ENCODE measurements at regions not wholly inside any gene's neighbourhood (a gene's known extent, or its start where the extent isn't known, plus 50 kb on each side); places are given as distances from the start of the nearest gene placed in this dataset.

GRCh38 chrX:13149702-13150350, 105.4 kb upstream of the FAM9C start:
- no peak for TF ChIP-seq CTCF (IDR thresholded peaks at IDR 0.05)
- no peak for TF ChIP-seq POLR2AphosphoS5 (IDR thresholded peaks at IDR 0.05)
- no peak for TF ChIP-seq EP300 (IDR thresholded peaks at IDR 0.05; ENCODE audit: low read depth)
- no peak for TF ChIP-seq POLR2A (IDR thresholded peaks at IDR 0.05)

All from transverse colon (tissue), 4 donors.